K562 (cell line): ENCODE measurements at regions not wholly inside any gene's neighbourhood (a gene's known extent, or its start where the extent isn't known, plus 50 kb on each side); places are given as distances from the start of the nearest gene placed in this dataset.

ENCODE experiments used
- BCL6 ChIP-seq: fragments of 250-450 bp; sonication (Bioruptor Pico); IDR thresholded peaks from 2 replicates; pipeline ENCODE4 v1.4.0; 2020
- POLR2AphosphoS2 ChIP-seq: IDR thresholded peaks from 2 replicates; pipeline ENCODE4 v1.6.1; 2012; ENCODE audit warnings: low read length, improper control_type of control experiment
- ZNF589 ChIP-seq: fragments of 200-800 bp; sonication (Bioruptor generic); IDR thresholded peaks from 2 replicates; pipeline ENCODE4 v1.6.1; 2016; ENCODE audit warnings: low read depth, missing genetic modification characterization, missing compliant biosample characterization

GRCh38 chr9:89748831-89749499 is 144.2 kb downstream of the GADD45G start:
- TF ChIP-seq ZNF589 (CRISPR knock-in tag) (no peak), BCL6 (CRISPR knock-in tag) (no peak), POLR2AphosphoS2 (no peak)
